HG03342 (cell line): ENCODE measurements at regions not wholly inside any gene's neighbourhood (a gene's known extent, or its start where the extent isn't known, plus 50 kb on each side); places are given as distances from the start of the nearest gene placed in this dataset.
"Not testable (repeated sequence)": the region's sequence is repeated elsewhere in the genome, so short reads cannot be mapped to it uniquely, and the experiment has no call there.

ENCODE experiments used
- ATAC-seq: cut with Tn5 transposase; IDR thresholded peaks from one replicate; pipeline ENCODE4 v1.9.1; 2021; ENCODE audit warnings: mild to moderate bottlenecking, moderate library complexity; ENCODE audit not compliant: unreplicated experiment

- ATAC-seq: no peak
These were observed 174.3 kb downstream of the CPS1 start for GRCh38 chr2:210730672-210731071.

GRCh38 chr2:210746826-210747225 lies 190.4 kb downstream of the CPS1 start:
- not testable (repeated sequence) for ATAC-seq

GRCh38 chr2:210752532-210752931 lies 196.1 kb downstream of the CPS1 start:
- ATAC-seq: no peak

GRCh38 chr2:210753386-210753785 lies 197.0 kb downstream of the CPS1 start:
- ATAC-seq: no peak

GRCh38 chr2:210756855-210757254 lies 200.5 kb downstream of the CPS1 start:
- no peak for ATAC-seq

- ATAC-seq: no peak
These were observed 206.5 kb downstream of the CPS1 start for GRCh38 chr2:210762604-210763588.

- ATAC-seq: no peak
These were observed 212.0 kb downstream of the CPS1 start for GRCh38 chr2:210768329-210768910.

GRCh38 chr2:210776756-210777155 lies 220.4 kb downstream of the CPS1 start:
- ATAC-seq: no peak

- ATAC-seq: no peak
These were observed 225.8 kb downstream of the CPS1 start for GRCh38 chr2:210782222-210782621.

- not testable (repeated sequence) for ATAC-seq
These were observed 231.4 kb downstream of the CPS1 start for GRCh38 chr2:210787831-210788230.

GRCh38 chr2:210792000-210792399 lies 235.6 kb downstream of the CPS1 start:
- ATAC-seq: no peak

GRCh38 chr2:210795506-210795905 lies 239.1 kb downstream of the CPS1 start:
- ATAC-seq: no peak

GRCh38 chr2:210798180-210798579 lies 241.8 kb downstream of the CPS1 start:
- ATAC-seq: no peak

GRCh38 chr2:210814251-210815025 lies 258.0 kb downstream of the CPS1 start:
- ATAC-seq: no peak

- no peak for ATAC-seq
These were observed 260.4 kb downstream of the CPS1 start for GRCh38 chr2:210816769-210817168.

- no peak for ATAC-seq
These were observed 262.1 kb downstream of the CPS1 start for GRCh38 chr2:210818473-210818872.

- ATAC-seq: no peak
These were observed 277.0 kb downstream of the CPS1 start for GRCh38 chr2:210833403-210833802.

GRCh38 chr2:210839034-210839433 lies 282.6 kb downstream of the CPS1 start:
- ATAC-seq: no peak

GRCh38 chr2:210839450-210839849 lies 283.1 kb downstream of the CPS1 start:
- ATAC-seq: no peak

- ATAC-seq: no peak
These were observed 286.5 kb downstream of the CPS1 start for GRCh38 chr2:210842896-210843295.

GRCh38 chr2:210844016-210844415 lies 287.6 kb downstream of the CPS1 start:
- no peak for ATAC-seq
